HepG2 (cell line): ENCODE measurements at regions not wholly inside any gene's neighbourhood (a gene's known extent, or its start where the extent isn't known, plus 50 kb on each side); places are given as distances from the start of the nearest gene placed in this dataset.

Source experiments
- ATAC-seq: fragments of 200-7000 bp; cut with Tn5 transposase; 3 replicates; pipeline ENCODE4 v1.9.1; 2020; ENCODE audit warnings: mild to moderate bottlenecking, moderate library complexity
- BruUV-seq: library from RNA; stranded (reverse); fragments of 400-500 nt; replicated peaks from 2 replicates; lab custom pipeline; 2021; lab: Mats Ljungman, UMichigan
- CTCF ChIA-PET: fragments of 300-600 bp; formaldehyde crosslinking; extraction: SDS; loops from one replicate; lab custom pipeline; 2021; ENCODE audit warnings: low total read pairs, inconsistent platforms, low intra/inter-chr PET ratio; lab: Yijun Ruan, JAX
- POLR2A ChIA-PET: fragments of 350-600 bp; sonication (Branson Sonifier 250); formaldehyde crosslinking; loops from one replicate; lab custom pipeline; 2020; ENCODE audit warnings: antibody characterized with exemption, inconsistent platforms; lab: Yijun Ruan, JAX
- DNase-seq: peaks from one replicate; pipeline ENCODE4 v3.0.0-alpha.2; 2015; ENCODE audit warnings: low spot score
- FAIRE-seq: peaks from 3 replicates; lab custom pipeline; 2011; peaks lifted over from hg19 to GRCh38; lab: Jason Lieb, UNC
- H2AFZ ChIP-seq: one replicate; pipeline ENCODE4 v1.6.1; 2011; ENCODE audit warnings: low read length, inconsistent platforms
- H3K27ac ChIP-seq: fragments of 300-600 bp; 3 replicates; pipeline ENCODE4 v1.8.0; 2011; ENCODE audit warnings: mixed run types, mild to moderate bottlenecking, mixed read lengths, low read length, inconsistent platforms; ENCODE audit not compliant: insufficient read depth; ENCODE audit errors: extremely low read length
- H3K27me3 ChIP-seq, 2 experiments: fragments of 200-600 bp in 1 of 2; 2 replicates in 1 of 2; 3 replicates in 1 of 2; pipeline versions ENCODE4 v1.6.0 to v1.8.0; 2011; ENCODE audit warnings: low read length in 2 of 2, mild to moderate bottlenecking in 2 of 2, moderate library complexity in 2 of 2, inconsistent platforms in 1 of 2; ENCODE audit not compliant: insufficient read depth in 2 of 2, control insufficient read depth in 1 of 2
- H3K36me3 ChIP-seq, 2 experiments: fragments of 200-600 bp in 1 of 2; replicated peaks in 1 of 2; 2 replicates in 1 of 2; 3 replicates in 1 of 2; pipeline versions ENCODE4 v1.5.1 to v1.8.0; 2011; ENCODE audit warnings: low read length in 2 of 2, inconsistent platforms in 1 of 2; ENCODE audit not compliant: insufficient read depth in 2 of 2, control insufficient read depth in 1 of 2
- H3K4me1 ChIP-seq: 2 replicates; pipeline ENCODE4 v1.5.1; 2012; ENCODE audit warnings: low read length, inconsistent platforms; ENCODE audit not compliant: insufficient read depth
- H3K4me2 ChIP-seq: 2 replicates; pipeline ENCODE4 v1.6.0; 2011; ENCODE audit warnings: low read depth, low read length, inconsistent platforms
- H3K4me3 ChIP-seq, 3 experiments: fragments of 200-600 bp in 1 of 3; sonication (generic), shearing (Covaris generic) in 1 of 3; replicated peaks in 1 of 3; 2 replicates each; pipeline ENCODE4 v1.5.1; 2011 to 2016; ENCODE audit warnings: low read length in 3 of 3, inconsistent platforms in 2 of 3, low read depth in 2 of 3, mild to moderate bottlenecking in 2 of 3, control low read depth in 1 of 3, mixed read lengths in 1 of 3; ENCODE audit not compliant: insufficient read depth in 1 of 3
- H3K79me2 ChIP-seq: one replicate; pipeline ENCODE4 v1.6.1; 2011; ENCODE audit warnings: low read length, inconsistent platforms; ENCODE audit not compliant: insufficient read depth
- H3K9ac ChIP-seq: 2 replicates; pipeline ENCODE4 v1.6.0; 2011; ENCODE audit warnings: mild to moderate bottlenecking, low read depth, low read length, inconsistent platforms; ENCODE audit not compliant: insufficient read depth
- H3K9me3 ChIP-seq: 2 replicates; pipeline ENCODE4 v1.5.1; 2012; ENCODE audit warnings: mild to moderate bottlenecking, low read length
- H4K20me1 ChIP-seq: 2 replicates; pipeline ENCODE4 v1.6.0; 2011; ENCODE audit warnings: inconsistent platforms, mild to moderate bottlenecking, low read length, moderate library complexity; ENCODE audit not compliant: insufficient read depth
- BCL6 ChIP-seq: IDR thresholded peaks from 2 replicates; pipeline ENCODE4 v1.6.1; 2016; ENCODE audit warnings: missing genetic modification reagents, missing compliant biosample characterization
- EED ChIP-seq: sonication (generic); formaldehyde crosslinking; IDR thresholded peaks from 2 replicates; pipeline ENCODE4 v1.5.0; 2020; ENCODE audit warnings: mild to moderate bottlenecking, missing genetic modification reagents
- HDAC1 ChIP-seq: sonication (generic); formaldehyde crosslinking; IDR thresholded peaks from 2 replicates; pipeline ENCODE4 v1.5.1; 2020; ENCODE audit warnings: mild to moderate bottlenecking, missing genetic modification reagents
- MXI1 ChIP-seq: IDR thresholded peaks from 3 replicates; pipeline ENCODE4 v1.6.1; 2012; ENCODE audit warnings: low read depth, low read length, inconsistent platforms, borderline replicate concordance
- NFKBIZ ChIP-seq: IDR thresholded peaks from 2 replicates; pipeline ENCODE4 v1.6.1; 2018; ENCODE audit warnings: missing genetic modification reagents, missing compliant biosample characterization
- POLR2A ChIP-seq, 2 experiments: IDR thresholded peaks; 2 replicates each; pipeline ENCODE4 v1.6.1; 2011; ENCODE audit warnings: low read depth in 2 of 2, low read length in 2 of 2, mild to moderate bottlenecking in 1 of 2, moderate library complexity in 1 of 2; ENCODE audit not compliant: insufficient read depth in 1 of 2
- SIX4 ChIP-seq: sonication (generic); formaldehyde crosslinking; IDR thresholded peaks from 2 replicates; pipeline ENCODE4 v1.4.0; 2020; ENCODE audit warnings: missing genetic modification reagents
- TBX3 ChIP-seq: fragments of 450-650 bp; IDR thresholded peaks from 2 replicates; pipeline ENCODE4 v1.6.1; 2017; ENCODE audit warnings: antibody characterized with exemption, mild to moderate bottlenecking, inconsistent platforms, borderline replicate concordance
- ZNF329 ChIP-seq: sonication (generic); formaldehyde crosslinking; IDR thresholded peaks from 2 replicates; pipeline ENCODE4 v1.9.0; 2021; ENCODE audit warnings: low read depth, mild to moderate bottlenecking, missing genetic modification reagents
- ZNF430 ChIP-seq: sonication (generic); formaldehyde crosslinking; IDR thresholded peaks from 2 replicates; pipeline ENCODE4 v1.9.0; 2021; ENCODE audit warnings: mild to moderate bottlenecking, missing genetic modification reagents
- WGBS: methylation state at CpG from one replicate; pipeline ENCODE4 v1.1.6; 2017; ENCODE audit warnings: low lambda C conversion rate; 5-methylcytosine and 5-hydroxymethylcytosine counted together
- in situ Hi-C: cut with HindIII; loops from 2 replicates; pipeline ENCODE4 v1.10.0; 2017; ENCODE audit warnings: low pct_unique_long_range_greater_than_20kb; ENCODE audit not compliant: extremely low pct_ligation_motif_present
- intact Hi-C: fragments of 100-400 bp; cut with micrococcal nuclease; formaldehyde crosslinking; loops from one replicate; pipeline ENCODE4 v1.10.0; 2022; ENCODE audit not compliant: unreplicated experiment
- TF ChIP-seq, protein P1 (sequence below): sonication (generic); formaldehyde crosslinking; IDR thresholded peaks from 2 replicates; pipeline ENCODE4 v1.5.1; 2020; ENCODE audit warnings: mild to moderate bottlenecking, missing genetic modification reagents, moderate library complexity

DNA sequence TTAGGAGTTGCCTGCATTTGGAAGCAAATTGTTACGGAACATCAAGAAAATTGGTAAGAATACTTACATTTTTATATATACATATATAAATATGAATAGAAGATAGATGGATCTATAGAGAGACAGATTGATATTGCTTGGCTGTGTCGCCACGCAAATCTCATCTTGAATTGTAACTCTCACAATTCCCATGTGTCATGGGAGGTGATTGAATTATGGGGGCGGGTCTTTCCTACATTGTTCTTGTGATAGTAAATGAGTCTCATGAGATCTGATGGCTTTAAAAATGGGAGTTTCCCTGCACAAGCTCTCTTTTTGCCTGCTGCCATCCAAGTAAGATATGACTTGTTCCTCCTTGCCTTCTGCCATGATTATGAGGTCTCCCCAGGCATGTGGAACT is 180.8 kb upstream of the HEY2 start:
- BruUV-seq: no TSS peak
- H3K27me3 ChIP-seq: 0 out of 5 replicates have a peak, but pooled peaks cover 0 to 2% of the 10 kb centered on the region in 2 experiments
- no peaks in the 10 kb centered on the region for H3K9me3 ChIP-seq
- no peaks in the 10 kb centered on the region for H4K20me1 ChIP-seq
- intact Hi-C loops: no loop called here
- no peaks in the 10 kb centered on the region for H3K36me3 ChIP-seq
- DNase-seq: no peak
- no peak overlapping the region for H3K4me2 ChIP-seq
- no peak for FAIRE-seq
- no peak for ATAC-seq
- H2AFZ ChIP-seq: no peak overlapping the region
- TF ChIP-seq HDAC1 (CRISPR knock-in tag) (no peak), EED (CRISPR knock-in tag) (no peak), ZNF430 (CRISPR knock-in tag) (no peak), MXI1 (no peak), TBX3 (no peak)
- 27% methylated on average over 4 of the region's 4 CpGs for whole genome bisulfite sequencing
- no peak overlapping the region for H3K9ac ChIP-seq
- in situ Hi-C loops: no loop called here
- H3K4me3 ChIP-seq: no peak overlapping the region
- H3K4me1 ChIP-seq: no peaks in the 10 kb centered on the region
- ChIA-PET POLR2A (no interaction called here), CTCF (no interaction called here)
- no peaks in the 10 kb centered on the region for H3K79me2 ChIP-seq
- no peak overlapping the region for H3K27ac ChIP-seq

DNA sequence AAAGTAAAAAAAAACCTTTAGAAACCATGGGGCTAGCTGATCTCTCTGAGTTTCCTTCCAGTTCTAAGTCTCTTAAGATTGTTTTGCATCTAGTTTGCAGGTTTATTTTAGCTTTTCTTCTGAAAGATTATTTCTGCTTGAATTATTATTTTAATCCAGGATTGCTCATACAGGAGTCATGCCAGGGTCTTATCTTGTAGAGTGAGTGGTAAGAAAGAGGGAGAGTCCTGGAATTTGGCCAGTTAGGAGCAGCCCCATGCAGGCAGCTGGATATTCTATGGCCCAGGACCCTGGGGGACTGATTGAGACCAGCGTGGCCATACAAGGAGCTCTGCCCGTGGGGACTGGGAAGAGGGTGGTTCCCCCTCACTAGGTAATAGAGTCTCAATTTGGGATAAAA is 178.9 kb upstream of the HEY2 start:
- Histone ChIP-seq H3K4me3 (no peak overlapping the region), H3K79me2 (no peaks in the 10 kb centered on the region), H2AFZ (no peak overlapping the region), H3K36me3 (no peaks in the 10 kb centered on the region), H3K9ac (no peak overlapping the region), H3K27me3 (0 out of 5 replicates have a peak, but pooled peaks cover 0 to 3% of the 10 kb centered on the region in 2 experiments), H4K20me1 (no peaks in the 10 kb centered on the region), H3K9me3 (no peaks in the 10 kb centered on the region), H3K4me2 (no peak overlapping the region), H3K4me1 (no peaks in the 10 kb centered on the region), H3K27ac (no peak overlapping the region)
- intact Hi-C loops (no loop called here), in situ Hi-C loops (no loop called here)
- TF ChIP-seq, protein P1, sequence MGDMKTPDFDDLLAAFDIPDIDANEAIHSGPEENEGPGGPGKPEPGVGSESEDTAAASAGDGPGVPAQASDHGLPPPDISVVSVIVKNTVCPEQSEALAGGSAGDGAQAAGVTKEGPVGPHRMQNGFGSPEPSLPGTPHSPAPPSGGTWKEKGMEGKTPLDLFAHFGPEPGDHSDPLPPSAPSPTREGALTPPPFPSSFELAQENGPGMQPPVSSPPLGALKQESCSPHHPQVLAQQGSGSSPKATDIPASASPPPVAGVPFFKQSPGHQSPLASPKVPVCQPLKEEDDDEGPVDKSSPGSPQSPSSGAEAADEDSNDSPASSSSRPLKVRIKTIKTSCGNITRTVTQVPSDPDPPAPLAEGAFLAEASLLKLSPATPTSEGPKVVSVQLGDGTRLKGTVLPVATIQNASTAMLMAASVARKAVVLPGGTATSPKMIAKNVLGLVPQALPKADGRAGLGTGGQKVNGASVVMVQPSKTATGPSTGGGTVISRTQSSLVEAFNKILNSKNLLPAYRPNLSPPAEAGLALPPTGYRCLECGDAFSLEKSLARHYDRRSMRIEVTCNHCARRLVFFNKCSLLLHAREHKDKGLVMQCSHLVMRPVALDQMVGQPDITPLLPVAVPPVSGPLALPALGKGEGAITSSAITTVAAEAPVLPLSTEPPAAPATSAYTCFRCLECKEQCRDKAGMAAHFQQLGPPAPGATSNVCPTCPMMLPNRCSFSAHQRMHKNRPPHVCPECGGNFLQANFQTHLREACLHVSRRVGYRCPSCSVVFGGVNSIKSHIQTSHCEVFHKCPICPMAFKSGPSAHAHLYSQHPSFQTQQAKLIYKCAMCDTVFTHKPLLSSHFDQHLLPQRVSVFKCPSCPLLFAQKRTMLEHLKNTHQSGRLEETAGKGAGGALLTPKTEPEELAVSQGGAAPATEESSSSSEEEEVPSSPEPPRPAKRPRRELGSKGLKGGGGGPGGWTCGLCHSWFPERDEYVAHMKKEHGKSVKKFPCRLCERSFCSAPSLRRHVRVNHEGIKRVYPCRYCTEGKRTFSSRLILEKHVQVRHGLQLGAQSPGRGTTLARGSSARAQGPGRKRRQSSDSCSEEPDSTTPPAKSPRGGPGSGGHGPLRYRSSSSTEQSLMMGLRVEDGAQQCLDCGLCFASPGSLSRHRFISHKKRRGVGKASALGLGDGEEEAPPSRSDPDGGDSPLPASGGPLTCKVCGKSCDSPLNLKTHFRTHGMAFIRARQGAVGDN: no peak
- TF ChIP-seq POLR2A (IDR thresholded peaks at IDR 0.05; ENCODE audit: insufficient read depth in 1 of 2, low read depth in 2 of 2, low read length in 2 of 2): no peak
- no peak for TF ChIP-seq NFKBIZ (CRISPR knock-in tag)
- no peak for TF ChIP-seq BCL6
- TF ChIP-seq ZNF329: no peak
- no peak for TF ChIP-seq SIX4 (CRISPR knock-in tag)
- BruUV-seq: no TSS peak
- WGBS: 0% methylated on average over 2 of the region's 2 CpGs
- no peak for ATAC-seq
- no peak for FAIRE-seq
- POLR2A ChIA-PET: no interaction called here
- CTCF ChIA-PET: no interaction called here
- no peak for DNase-seq
